Kidney epithelial cell (primary cell): ENCODE measurements at regions not wholly inside any gene's neighbourhood (a gene's known extent, or its start where the extent isn't known, plus 50 kb on each side); places are given as distances from the start of the nearest gene placed in this dataset.

Source experiments
- DNase-seq: peaks from one replicate; pipeline ENCODE4 v3.0.0-alpha.2; 2010; ENCODE audit warnings: low read depth
- H3K27me3 ChIP-seq: 2 replicates; pipeline ENCODE4 v1.6.0; 2011; ENCODE audit warnings: low read length; ENCODE audit not compliant: control insufficient read depth, insufficient read depth
- H3K36me3 ChIP-seq: 2 replicates; pipeline ENCODE4 v1.5.1; 2011; ENCODE audit warnings: low read length; ENCODE audit not compliant: control insufficient read depth, insufficient read depth
- H3K4me3 ChIP-seq: 2 replicates; pipeline ENCODE4 v1.5.1; 2011; ENCODE audit warnings: low read depth, mild to moderate bottlenecking, control low read depth, low read length
- TF ChIP-seq, protein P1 (sequence below): IDR thresholded peaks from 2 replicates; pipeline ENCODE4 v1.5.1; 2011; ENCODE audit warnings: mild to moderate bottlenecking, moderate library complexity, low read length, control low read depth, inconsistent platforms; ENCODE audit not compliant: insufficient read depth, poor library complexity, severe bottlenecking

DNA sequence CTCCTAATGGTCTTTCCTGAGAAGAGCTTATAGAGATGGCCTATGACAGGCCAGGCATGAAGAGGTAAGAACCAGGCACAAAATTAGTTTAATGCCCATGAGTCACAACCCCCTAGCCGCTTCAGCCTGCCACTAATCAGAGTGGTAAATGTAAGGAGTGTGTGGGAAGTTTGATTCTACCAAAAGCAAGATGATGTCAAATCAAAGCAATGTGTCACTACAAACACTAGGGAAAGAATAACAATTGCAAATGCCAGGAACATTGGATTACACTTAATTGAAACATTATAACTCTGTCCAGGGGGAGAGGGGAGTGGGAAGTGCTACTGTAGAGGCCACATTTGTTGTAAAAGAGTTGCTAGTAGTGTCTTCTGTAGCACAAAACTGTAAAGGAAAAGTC lies 596.6 kb upstream of the AGTR1 start:
- TF ChIP-seq, protein P1, sequence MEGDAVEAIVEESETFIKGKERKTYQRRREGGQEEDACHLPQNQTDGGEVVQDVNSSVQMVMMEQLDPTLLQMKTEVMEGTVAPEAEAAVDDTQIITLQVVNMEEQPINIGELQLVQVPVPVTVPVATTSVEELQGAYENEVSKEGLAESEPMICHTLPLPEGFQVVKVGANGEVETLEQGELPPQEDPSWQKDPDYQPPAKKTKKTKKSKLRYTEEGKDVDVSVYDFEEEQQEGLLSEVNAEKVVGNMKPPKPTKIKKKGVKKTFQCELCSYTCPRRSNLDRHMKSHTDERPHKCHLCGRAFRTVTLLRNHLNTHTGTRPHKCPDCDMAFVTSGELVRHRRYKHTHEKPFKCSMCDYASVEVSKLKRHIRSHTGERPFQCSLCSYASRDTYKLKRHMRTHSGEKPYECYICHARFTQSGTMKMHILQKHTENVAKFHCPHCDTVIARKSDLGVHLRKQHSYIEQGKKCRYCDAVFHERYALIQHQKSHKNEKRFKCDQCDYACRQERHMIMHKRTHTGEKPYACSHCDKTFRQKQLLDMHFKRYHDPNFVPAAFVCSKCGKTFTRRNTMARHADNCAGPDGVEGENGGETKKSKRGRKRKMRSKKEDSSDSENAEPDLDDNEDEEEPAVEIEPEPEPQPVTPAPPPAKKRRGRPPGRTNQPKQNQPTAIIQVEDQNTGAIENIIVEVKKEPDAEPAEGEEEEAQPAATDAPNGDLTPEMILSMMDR, result no peak
- Histone ChIP-seq H3K4me3 (no peak overlapping the region), H3K27me3 (no peaks in the 10 kb centered on the region), H3K36me3 (no peaks in the 10 kb centered on the region)
- no peak for DNase-seq

DNA sequence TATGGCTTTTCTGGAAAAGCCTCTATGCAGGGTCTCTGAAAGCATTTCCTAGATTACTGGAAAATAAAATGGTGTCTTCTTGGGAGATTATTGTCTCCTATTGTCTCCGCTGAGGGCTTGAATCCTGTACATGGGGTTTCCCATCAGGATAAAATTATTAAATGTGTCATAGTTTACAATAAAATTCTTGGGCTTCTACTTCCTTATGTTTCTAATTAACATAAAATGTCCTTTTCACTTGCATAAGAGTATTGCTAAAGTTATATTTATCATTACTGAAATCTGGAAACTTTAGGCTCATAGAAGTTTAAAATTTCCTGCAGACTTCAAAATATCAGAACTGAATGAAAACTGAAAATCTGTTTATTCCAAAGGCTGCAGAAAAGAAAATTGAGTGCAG lies 595.5 kb upstream of the AGTR1 start:
- TF ChIP-seq, protein P1, result no peak
- Histone ChIP-seq H3K36me3 (no peaks in the 10 kb centered on the region), H3K4me3 (no peak overlapping the region), H3K27me3 (no peaks in the 10 kb centered on the region)
- no peak for DNase-seq

DNA sequence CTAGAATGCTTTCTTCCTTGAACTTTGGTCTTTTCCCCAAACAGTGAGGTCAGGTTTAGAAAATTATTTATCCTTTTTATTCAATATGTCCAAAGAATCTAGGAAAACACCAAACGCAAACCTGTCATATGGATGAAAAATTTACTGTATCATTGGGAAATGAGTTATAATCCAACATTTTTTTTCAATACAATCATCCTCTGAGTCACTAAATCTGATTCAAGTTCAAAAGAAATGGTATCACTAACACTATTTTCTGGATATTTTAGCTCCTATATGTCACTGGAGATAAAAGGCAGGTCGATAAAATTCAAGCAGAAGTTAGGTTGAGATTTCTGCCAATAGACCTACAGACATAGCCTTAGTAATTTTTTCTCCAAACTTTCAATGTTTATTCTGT lies 591.6 kb upstream of the AGTR1 start:
- no peak for DNase-seq
- TF ChIP-seq, protein P1, result no peak
- no peaks in the 10 kb centered on the region for H3K36me3 ChIP-seq
- no peaks in the 10 kb centered on the region for H3K27me3 ChIP-seq
- no peak overlapping the region for H3K4me3 ChIP-seq

DNA sequence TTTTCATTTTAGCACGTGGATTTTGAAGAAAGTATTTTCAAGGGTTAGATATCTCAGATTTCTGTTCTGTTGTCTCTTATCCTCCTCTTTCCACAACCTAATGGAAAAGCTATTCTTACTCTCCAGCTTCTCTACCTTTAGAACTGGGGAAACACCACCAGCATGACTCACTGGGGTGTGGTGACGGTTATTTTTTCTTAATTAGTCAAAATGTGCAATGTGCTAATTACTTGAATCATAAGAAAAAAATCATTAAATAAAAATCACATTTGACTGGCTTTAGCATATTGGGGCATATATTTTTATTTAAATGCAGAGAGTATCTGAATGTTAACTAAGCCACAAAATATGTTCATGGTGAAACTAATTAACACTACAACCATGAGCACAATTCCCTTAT lies 570.7 kb upstream of the AGTR1 start:
- no peak for DNase-seq
- Histone ChIP-seq H3K36me3 (no peaks in the 10 kb centered on the region), H3K27me3 (no peaks in the 10 kb centered on the region), H3K4me3 (no peak overlapping the region)
- TF ChIP-seq, protein P1, result no peak

DNA sequence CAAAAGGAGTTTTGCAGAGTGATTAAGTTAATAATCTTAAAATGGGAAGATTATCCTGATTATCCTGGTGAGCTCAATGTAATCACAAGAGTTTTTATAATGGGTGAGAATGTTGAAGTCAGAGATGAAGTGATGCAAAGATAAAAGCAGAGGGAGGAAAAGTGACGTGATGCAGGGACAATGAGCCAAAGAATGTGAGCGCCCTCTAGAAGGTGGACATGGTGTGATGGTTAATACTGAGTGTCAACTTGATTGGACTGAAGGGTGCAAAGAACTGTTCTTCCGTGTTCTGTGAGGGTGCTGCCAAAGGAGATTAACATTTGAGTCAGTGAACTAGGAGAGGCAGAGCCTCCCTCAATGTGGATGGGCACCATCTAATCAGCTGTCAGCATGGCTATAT lies 569.6 kb upstream of the AGTR1 start:
- TF ChIP-seq, protein P1, result no peak

DNA sequence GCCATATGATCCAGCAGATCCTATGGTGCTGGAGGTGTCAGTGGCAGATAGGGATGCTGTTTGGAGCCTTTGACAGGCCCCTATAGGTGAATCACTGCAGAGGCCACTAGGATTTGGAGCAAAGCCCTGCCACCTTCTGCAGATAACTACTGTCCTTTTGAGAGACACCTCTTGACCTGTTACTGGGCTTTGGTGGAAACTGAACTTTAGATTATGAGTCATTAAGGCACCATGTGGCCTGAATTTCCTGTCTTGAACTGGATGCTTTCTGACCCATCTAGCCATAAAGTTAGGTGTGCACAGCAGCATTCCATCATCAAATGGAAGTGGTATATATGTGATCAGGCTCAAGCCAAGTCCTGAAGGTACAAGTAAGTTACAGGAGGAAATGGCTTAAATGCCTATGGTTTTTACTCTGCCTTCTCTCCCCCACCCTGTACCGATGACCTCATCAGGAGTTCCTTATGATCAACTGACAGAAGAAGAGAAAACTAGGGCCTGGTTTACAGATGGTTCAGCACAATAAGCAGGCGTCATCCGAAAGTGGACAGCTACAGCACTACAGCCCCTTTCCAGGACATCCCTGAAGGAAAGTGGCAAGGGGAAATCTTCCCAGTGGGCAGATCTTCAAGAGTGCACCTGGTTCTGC lies 565.6 kb upstream of the AGTR1 start:
- DNase-seq, result no peak

More for the DNA sequence above, 569.6 kb upstream of the AGTR1 start:
- no peak for DNase-seq
- H3K36me3 ChIP-seq, result no peaks in the 10 kb centered on the region
- no peaks in the 10 kb centered on the region for H3K27me3 ChIP-seq
- H3K4me3 ChIP-seq, result no peak overlapping the region

More for the DNA sequence above, 565.6 kb upstream of the AGTR1 start:
- TF ChIP-seq, protein P1, result no peak
- Histone ChIP-seq H3K4me3 (no peak overlapping the region), H3K36me3 (no peaks in the 10 kb centered on the region), H3K27me3 (no peaks in the 10 kb centered on the region)
